Lung (tissue), 11 donors: ENCODE measurements at regions not wholly inside any gene's neighbourhood (a gene's known extent, or its start where the extent isn't known, plus 50 kb on each side); places are given as distances from the start of the nearest gene placed in this dataset.
"Not testable (repeated sequence)": the region's sequence is repeated elsewhere in the genome, so short reads cannot be mapped to it uniquely, and the experiment has no call there.

ENCODE experiments used
- ATAC-seq: fragments of 200-7000 bp; cut with Tn5 transposase; one replicate; pipeline ENCODE4 v1.9.1; 2020; ENCODE audit warnings: moderate number of reproducible peaks; ENCODE audit not compliant: insufficient read depth, low FRiP score
- DNase-seq, 3 donors: peaks; one replicate each; pipeline ENCODE4 v3.0.0-alpha.2; 2013 to 2017
- H3K27ac ChIP-seq, 2 donors: one replicate each; pipeline ENCODE4 v1.5.1; 2013; ENCODE audit warnings: mild to moderate bottlenecking in 2 of 2, moderate library complexity in 2 of 2, control low read depth in 1 of 2, inconsistent platforms in 1 of 2, low read depth in 1 of 2, low read length in 1 of 2
- H3K27me3 ChIP-seq, 3 donors: one replicate each; pipeline ENCODE4 v1.5.1; 2013; ENCODE audit warnings: low read length in 2 of 3; ENCODE audit not compliant: control insufficient read depth in 3 of 3, insufficient read depth in 3 of 3
- H3K36me3 ChIP-seq, 4 donors: one replicate each; pipeline ENCODE4 v1.5.1; 2013; ENCODE audit warnings: low read length in 4 of 4, mild to moderate bottlenecking in 1 of 4, moderate library complexity in 1 of 4; ENCODE audit not compliant: control insufficient read depth in 4 of 4, insufficient read depth in 4 of 4
- H3K4me1 ChIP-seq, 5 donors: one replicate each; pipeline ENCODE4 v1.5.1; 2013; ENCODE audit warnings: low read length in 5 of 5, mild to moderate bottlenecking in 2 of 5, moderate library complexity in 1 of 5; ENCODE audit not compliant: control insufficient read depth in 5 of 5, insufficient read depth in 5 of 5
- H3K4me3 ChIP-seq: one replicate; pipeline ENCODE4 v1.5.1; 2013; ENCODE audit warnings: mild to moderate bottlenecking, control low read depth, moderate library complexity
- H3K9ac ChIP-seq, 2 donors: one replicate each; pipeline ENCODE4 v1.5.1; 2013; ENCODE audit warnings: low read length in 2 of 2, control low read depth in 1 of 2; ENCODE audit not compliant: insufficient read depth in 1 of 2
- H3K9me3 ChIP-seq, 4 donors: one replicate each; pipeline ENCODE4 v1.5.1; 2013; ENCODE audit warnings: low read length in 3 of 4, mild to moderate bottlenecking in 1 of 4, moderate library complexity in 1 of 4; ENCODE audit not compliant: control insufficient read depth in 4 of 4, insufficient read depth in 3 of 4
- CTCF ChIP-seq: IDR thresholded peaks from 2 replicates; pipeline ENCODE4 v1.5.1; 2012; ENCODE audit warnings: mild to moderate bottlenecking; ENCODE audit errors: control extremely low read depth, extremely low read depth
- WGBS, 2 donors: extraction: QIAGEN DNeasy Blood & Tissue Kit; methylation state at CpG; one replicate each; pipeline ENCODE4 v1.1.7; 2013; 5-methylcytosine and 5-hydroxymethylcytosine counted together
- donor health status: control.
- donor health status: control.
- donor health status: Bipolar disorder and iron deficiency.
- donor health status: healthy.
- donor health status: DM: yes; HTN: yes; CAD: no.

- Histone ChIP-seq H3K27ac (no peak overlapping the region), H3K36me3 (no peaks in the 10 kb centered on the region), H3K9me3 (peaks cover 0 to 14% (median 3%) of the 10 kb centered on the region in 4 donors), H3K4me1 (peaks cover 0 to 4% (median 0%) of the 10 kb centered on the region in 5 donors), H3K27me3 (no peaks in the 10 kb centered on the region), H3K9ac (no peak overlapping the region), H3K4me3 (no peak overlapping the region)
- WGBS, 2 donors: 34 to 41% methylated on average over 18 of the region's 18 CpGs
- peak; percentile 76 for TF ChIP-seq CTCF
- DNase-seq (peak; percentile 77 to 85 (median 83)), ATAC-seq (peak; percentile 93)
Observed at GRCh38 chr7:67371429-67372305, 375.0 kb downstream of the TYW1 start.

- not testable (repeated sequence) for DNase-seq, H3K4me1 ChIP-seq, ATAC-seq, H3K9ac ChIP-seq, H3K27me3 ChIP-seq, H3K36me3 ChIP-seq, H3K9me3 ChIP-seq, H3K4me3 ChIP-seq, H3K27ac ChIP-seq
- WGBS, 2 donors: 56 to 74% methylated on average over 3 of the region's 3 CpGs
Observed at GRCh38 chr7:67373389-67373788, 376.8 kb downstream of the TYW1 start.

- Histone ChIP-seq H3K9me3 (peaks cover 0 to 8% (median 0%) of the 10 kb centered on the region in 4 donors), H3K4me1 (peaks cover 0 to 4% (median 0%) of the 10 kb centered on the region in 5 donors), H3K27me3 (peaks cover 0 to 3% (median 0%) of the 10 kb centered on the region in 3 donors), H3K4me3 (no peak overlapping the region), H3K9ac (no peak overlapping the region), H3K36me3 (no peaks in the 10 kb centered on the region), H3K27ac (no peak overlapping the region)
- DNase-seq (no peak), ATAC-seq (no peak)
- no peak for TF ChIP-seq CTCF
- WGBS, 2 donors: 75 to 94% methylated on average over 5 of the region's 5 CpGs
Observed at GRCh38 chr7:67375427-67375826, 378.8 kb downstream of the TYW1 start.

GRCh38 chr7:67377939-67378862 is 381.6 kb downstream of the TYW1 start:
- ATAC-seq (peak; percentile 75), DNase-seq (peak; percentile 81 to 89 (median 84))
- Histone ChIP-seq H3K27me3 (peaks cover 0 to 3% (median 0%) of the 10 kb centered on the region in 3 donors), H3K4me1 (no peaks in the 10 kb centered on the region), H3K27ac (no peak overlapping the region), H3K36me3 (no peaks in the 10 kb centered on the region), H3K9me3 (peaks cover 0 to 10% (median 0%) of the 10 kb centered on the region in 4 donors), H3K4me3 (no peak overlapping the region), H3K9ac (no peak overlapping the region)
- 48 to 51% methylated on average over 16 of the region's 16 CpGs for WGBS, 2 donors
- peak; percentile 46 for TF ChIP-seq CTCF
